Calu3 (cell line): ENCODE measurements at regions not wholly inside any gene's neighbourhood (a gene's known extent, or its start where the extent isn't known, plus 50 kb on each side); places are given as distances from the start of the nearest gene placed in this dataset.

Source experiments
- BruUV-seq: library from RNA; stranded (reverse); fragments of 400-500 nt; replicated peaks from 2 replicates; lab custom pipeline; 2021; lab: Mats Ljungman, UMichigan
- CTCF ChIA-PET: fragments of 300-600 bp; sonication (Branson Sonifier 250); formaldehyde crosslinking; loops from one replicate; lab custom pipeline; 2022; ENCODE audit warnings: antibody characterized with exemption; lab: Charles Lee
- DNase-seq: peaks from one replicate; pipeline ENCODE4 v3.0.0; 2022
- H3K27ac Mint-ChIP-seq: one replicate; pipeline ENCODE4 v1.8.0; 2022; ENCODE audit warnings: mixed read lengths; ENCODE audit not compliant: unreplicated experiment
- H3K27me3 Mint-ChIP-seq: one replicate; pipeline ENCODE4 v1.8.0; 2022; ENCODE audit warnings: mixed read lengths; ENCODE audit not compliant: unreplicated experiment
- H3K36me3 Mint-ChIP-seq: one replicate; pipeline ENCODE4 v1.8.0; 2022; ENCODE audit warnings: mild to moderate bottlenecking, moderate library complexity, mixed read lengths; ENCODE audit not compliant: insufficient read depth, unreplicated experiment
- H3K4me1 Mint-ChIP-seq: one replicate; pipeline ENCODE4 v1.8.0; 2022; ENCODE audit warnings: mild to moderate bottlenecking, low read depth, mixed read lengths; ENCODE audit not compliant: unreplicated experiment
- H3K4me3 Mint-ChIP-seq: one replicate; pipeline ENCODE4 v1.8.0; 2022; ENCODE audit warnings: mild to moderate bottlenecking, low read depth, moderate library complexity, mixed read lengths; ENCODE audit not compliant: unreplicated experiment
- H3K9me3 Mint-ChIP-seq: one replicate; pipeline ENCODE4 v1.8.0; 2022; ENCODE audit warnings: low read depth, mixed read lengths; ENCODE audit not compliant: unreplicated experiment
- CTCF ChIP-seq: fragments of 200-600 bp; IDR thresholded peaks from one replicate; pipeline ENCODE4 v1.8.0; 2022; ENCODE audit warnings: antibody characterized with exemption; ENCODE audit not compliant: unreplicated experiment
- intact Hi-C: fragments of 100-400 bp; cut with micrococcal nuclease; formaldehyde crosslinking; loops from one replicate; pipeline ENCODE4 v1.10.0; 2022; ENCODE audit not compliant: unreplicated experiment

- H3K4me1 Mint-ChIP-seq = no peaks in the 10 kb centered on the region
- no peak for DNase-seq
- H3K27ac Mint-ChIP-seq = no peak overlapping the region
- no peaks in the 10 kb centered on the region for H3K36me3 Mint-ChIP-seq
- no peak for TF ChIP-seq CTCF
- intact Hi-C loops = no loop called here
- H3K9me3 Mint-ChIP-seq = no peaks in the 10 kb centered on the region
- CTCF ChIA-PET = no interaction called here
- BruUV-seq = no TSS peak
- H3K27me3 Mint-ChIP-seq = no peaks in the 10 kb centered on the region
- no peak overlapping the region for H3K4me3 Mint-ChIP-seq
Observed at GRCh38 chr2:23015651-23016200, 369.3 kb upstream of the KLHL29 start.

GRCh38 chr2:23019476-23019875 lies 365.5 kb upstream of the KLHL29 start:
- intact Hi-C loops = no loop called here
- no peak for TF ChIP-seq CTCF
- H3K36me3 Mint-ChIP-seq = no peaks in the 10 kb centered on the region
- no peak overlapping the region for H3K4me3 Mint-ChIP-seq
- no peaks in the 10 kb centered on the region for H3K27me3 Mint-ChIP-seq
- BruUV-seq = no TSS peak
- CTCF ChIA-PET = no interaction called here
- no peaks in the 10 kb centered on the region for H3K4me1 Mint-ChIP-seq
- DNase-seq = no peak
- H3K27ac Mint-ChIP-seq = no peak overlapping the region
- H3K9me3 Mint-ChIP-seq = no peaks in the 10 kb centered on the region

GRCh38 chr2:23020659-23021058 lies 364.3 kb upstream of the KLHL29 start:
- no peaks in the 10 kb centered on the region for H3K4me1 Mint-ChIP-seq
- TF ChIP-seq CTCF = no peak
- no peak for DNase-seq
- H3K27ac Mint-ChIP-seq = no peak overlapping the region
- no peak overlapping the region for H3K4me3 Mint-ChIP-seq
- no peaks in the 10 kb centered on the region for H3K9me3 Mint-ChIP-seq
- intact Hi-C loops = no loop called here
- BruUV-seq = no TSS peak
- no peaks in the 10 kb centered on the region for H3K27me3 Mint-ChIP-seq
- CTCF ChIA-PET = interaction anchor here (0.6 kb wide), 1 partner anchor 346 kb away, joined by 5 read pairs; no protein-coding TSS in a partner anchor
- H3K36me3 Mint-ChIP-seq = no peaks in the 10 kb centered on the region

- Mint-ChIP-seq H3K9me3 (no peaks in the 10 kb centered on the region), H3K4me3 (no peak overlapping the region), H3K27ac (no peak overlapping the region), H3K36me3 (no peaks in the 10 kb centered on the region), H3K4me1 (no peaks in the 10 kb centered on the region), H3K27me3 (no peaks in the 10 kb centered on the region)
- intact Hi-C loops = no loop called here
- BruUV-seq = no TSS peak
- no peak for DNase-seq
- CTCF ChIA-PET = no interaction called here
- TF ChIP-seq CTCF = no peak
Observed at GRCh38 chr2:23021311-23022120, 363.5 kb upstream of the KLHL29 start.
